Body of pancreas (tissue), 4 donors: ENCODE measurements at regions not wholly inside any gene's neighbourhood (a gene's known extent, or its start where the extent isn't known, plus 50 kb on each side); places are given as distances from the start of the nearest gene placed in this dataset.

Experiments
- POLR2A ChIP-seq, 3 donors: fragments of 450-650 bp; IDR thresholded peaks; one replicate each; pipeline ENCODE4 v1.6.1; 2016; ENCODE audit warnings: antibody characterized with exemption in 3 of 3, mild to moderate bottlenecking in 2 of 3
- TF ChIP-seq, protein P1 (sequence below), 7 experiments: fragments of 450-650 bp in 4 of 7; fragments of 200-600 bp in 3 of 7; sonication (generic) in 3 of 7; IDR thresholded peaks; one replicate each; pipeline ENCODE4 v1.5.1; 2016 to 2019; ENCODE audit warnings: antibody characterized with exemption in 7 of 7

DNA sequence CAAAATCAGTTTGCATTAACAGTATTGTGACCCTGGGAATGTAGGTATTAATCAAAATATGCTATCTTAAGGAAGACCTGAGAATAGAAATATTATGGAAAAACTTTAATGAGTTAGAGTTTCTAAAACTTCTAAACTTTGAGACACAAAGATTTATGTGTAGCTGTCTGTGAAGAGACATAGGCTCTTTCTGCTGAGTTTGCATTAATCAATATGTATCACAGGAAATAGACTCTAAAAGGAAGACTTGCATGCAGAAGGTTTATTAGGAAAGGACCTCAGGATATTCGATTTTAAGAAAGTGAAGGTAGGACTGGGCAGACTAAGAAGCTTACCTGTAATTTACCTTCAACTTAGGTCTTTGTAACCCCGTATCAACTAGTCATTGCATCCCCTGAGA is 494.8 kb upstream of the NRXN1 start:
- TF ChIP-seq, protein P1, sequence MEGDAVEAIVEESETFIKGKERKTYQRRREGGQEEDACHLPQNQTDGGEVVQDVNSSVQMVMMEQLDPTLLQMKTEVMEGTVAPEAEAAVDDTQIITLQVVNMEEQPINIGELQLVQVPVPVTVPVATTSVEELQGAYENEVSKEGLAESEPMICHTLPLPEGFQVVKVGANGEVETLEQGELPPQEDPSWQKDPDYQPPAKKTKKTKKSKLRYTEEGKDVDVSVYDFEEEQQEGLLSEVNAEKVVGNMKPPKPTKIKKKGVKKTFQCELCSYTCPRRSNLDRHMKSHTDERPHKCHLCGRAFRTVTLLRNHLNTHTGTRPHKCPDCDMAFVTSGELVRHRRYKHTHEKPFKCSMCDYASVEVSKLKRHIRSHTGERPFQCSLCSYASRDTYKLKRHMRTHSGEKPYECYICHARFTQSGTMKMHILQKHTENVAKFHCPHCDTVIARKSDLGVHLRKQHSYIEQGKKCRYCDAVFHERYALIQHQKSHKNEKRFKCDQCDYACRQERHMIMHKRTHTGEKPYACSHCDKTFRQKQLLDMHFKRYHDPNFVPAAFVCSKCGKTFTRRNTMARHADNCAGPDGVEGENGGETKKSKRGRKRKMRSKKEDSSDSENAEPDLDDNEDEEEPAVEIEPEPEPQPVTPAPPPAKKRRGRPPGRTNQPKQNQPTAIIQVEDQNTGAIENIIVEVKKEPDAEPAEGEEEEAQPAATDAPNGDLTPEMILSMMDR (IDR thresholded peaks at IDR 0.05) = no peak
- no peak for TF ChIP-seq POLR2A (IDR thresholded peaks at IDR 0.05)
